ENCODE measurements at regions not wholly inside any gene's neighbourhood (a gene's known extent, or its start where the extent isn't known, plus 50 kb on each side); places are given as distances from the start of the nearest gene placed in this dataset.

DNA sequence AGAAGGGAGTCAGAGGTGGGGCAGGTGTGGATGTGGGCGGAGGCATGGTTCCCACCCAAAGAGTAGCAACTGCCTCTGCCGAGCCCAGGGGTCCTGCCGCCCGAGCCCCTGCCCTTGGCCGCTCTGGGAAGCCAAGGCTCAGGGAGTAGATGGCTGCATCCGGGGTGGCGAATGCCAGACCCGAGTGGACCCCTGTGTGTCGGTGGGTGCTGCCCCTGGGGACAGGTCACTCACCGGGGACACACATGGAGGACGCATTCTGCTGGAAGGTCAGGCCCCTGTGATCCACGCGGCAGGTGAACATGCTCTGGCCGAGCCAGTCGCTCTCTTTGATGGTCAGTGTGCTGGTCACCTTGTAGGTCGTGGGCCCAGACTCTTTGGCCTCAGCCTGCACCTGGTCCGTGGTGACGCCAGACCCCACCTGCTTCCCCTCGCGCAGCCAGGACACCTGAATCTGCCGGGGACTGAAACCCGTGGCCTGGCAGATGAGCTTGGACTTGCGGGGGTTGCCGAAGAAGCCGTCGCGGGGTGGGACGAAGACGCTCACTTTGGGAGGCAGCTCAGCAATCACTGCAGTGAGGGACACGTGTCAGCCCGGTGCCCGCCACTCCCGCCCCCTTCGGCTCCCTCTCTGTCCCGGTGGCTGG is 329.0 kb downstream of the TMEM121 start:
- 72% methylated on average over 20 of the region's 35 CpGs for WGBS (ENCODE audit: missing lambda C conversion rate)

GRCh38 chr14:105855893-105856675 is 329.7 kb downstream of the TMEM121 start:
- ChIA-PET POLR2A (no interaction called here), CTCF (no interaction called here)
- Histone ChIP-seq H3K9me3 (no peaks in the 10 kb centered on the region; the same call in 2 of the 3 replicates), H3K27ac (no peak overlapping the region), H3K4me1 (no peaks in the 10 kb centered on the region), H3K4me2 (no peak overlapping the region), H3K4me3 (no peak overlapping the region)
- DNase-seq (ENCODE audit: low read depth in 1 of 2, low spot score in 1 of 2) (no peak), ATAC-seq (no peak), FAIRE-seq (no peak)
- 48% methylated on average over 25 of the region's 28 CpGs for WGBS (ENCODE audit: missing lambda C conversion rate)
- TF ChIP-seq KDM1A (IDR thresholded peaks at IDR 0.05; ENCODE audit: low read depth) (no peak), SREBF2 (IDR thresholded peaks at IDR 0.05) (no peak), RAD21 (conservative IDR thresholded peaks at IDR 0.05 in 1 of 2, IDR thresholded peaks at IDR 0.05 in 1 of 2) (no peak), HOXB13 (CRISPR knock-in tag; IDR thresholded peaks at IDR 0.05; ENCODE audit: low read depth) (no peak), HMGXB4 (CRISPR knock-in tag; IDR thresholded peaks at IDR 0.05; ENCODE audit: borderline replicate concordance) (no peak), CEBPB (IDR thresholded peaks at IDR 0.05) (no peak), MAZ (IDR thresholded peaks at IDR 0.05; ENCODE audit: borderline replicate concordance, low read depth, low read length) (no peak), CBX2 (IDR thresholded peaks at IDR 0.05; ENCODE audit: borderline replicate concordance, low read depth) (no peak), RARB (CRISPR knock-in tag; IDR thresholded peaks at IDR 0.05) (no peak)
- TF ChIP-seq, protein P1, sequence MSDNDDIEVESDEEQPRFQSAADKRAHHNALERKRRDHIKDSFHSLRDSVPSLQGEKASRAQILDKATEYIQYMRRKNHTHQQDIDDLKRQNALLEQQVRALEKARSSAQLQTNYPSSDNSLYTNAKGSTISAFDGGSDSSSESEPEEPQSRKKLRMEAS (IDR thresholded peaks at IDR 0.05), result no peak

More for the DNA sequence above, 329.0 kb downstream of the TMEM121 start:
- H3K4me1 ChIP-seq, result no peaks in the 10 kb centered on the region
- ATAC-seq (no peak), FAIRE-seq (no peak), DNase-seq (ENCODE audit: low read depth in 1 of 2, low spot score in 1 of 2) (no peak)
- no peaks in the 10 kb centered on the region; the same call in 2 of the 3 replicates for H3K9me3 ChIP-seq
- H3K4me2 ChIP-seq, result no peak overlapping the region
- TF ChIP-seq MAZ (IDR thresholded peaks at IDR 0.05; ENCODE audit: borderline replicate concordance, low read depth, low read length) (no peak), HOXA7 (CRISPR knock-in tag; IDR thresholded peaks at IDR 0.05) (no peak), FOSL2 (IDR thresholded peaks at IDR 0.05) (no peak), FOSL2 (CRISPR knock-in tag; IDR thresholded peaks at IDR 0.05) (no peak), CHD4 (IDR thresholded peaks at IDR 0.05; ENCODE audit: borderline replicate concordance) (no peak), RAD21 (conservative IDR thresholded peaks at IDR 0.05 in 1 of 2, IDR thresholded peaks at IDR 0.05 in 1 of 2) (no peak), ZNF302 (CRISPR knock-in tag; IDR thresholded peaks at IDR 0.05) (no peak), REST (IDR thresholded peaks at IDR 0.05) (no peak), PBX3 (IDR thresholded peaks at IDR 0.05) (no peak), CBX8 (IDR thresholded peaks at IDR 0.05) (no peak), BHLHE40 (IDR thresholded peaks at IDR 0.05; ENCODE audit: low read depth, low read length) (no peak)
- TF ChIP-seq, protein P2, sequence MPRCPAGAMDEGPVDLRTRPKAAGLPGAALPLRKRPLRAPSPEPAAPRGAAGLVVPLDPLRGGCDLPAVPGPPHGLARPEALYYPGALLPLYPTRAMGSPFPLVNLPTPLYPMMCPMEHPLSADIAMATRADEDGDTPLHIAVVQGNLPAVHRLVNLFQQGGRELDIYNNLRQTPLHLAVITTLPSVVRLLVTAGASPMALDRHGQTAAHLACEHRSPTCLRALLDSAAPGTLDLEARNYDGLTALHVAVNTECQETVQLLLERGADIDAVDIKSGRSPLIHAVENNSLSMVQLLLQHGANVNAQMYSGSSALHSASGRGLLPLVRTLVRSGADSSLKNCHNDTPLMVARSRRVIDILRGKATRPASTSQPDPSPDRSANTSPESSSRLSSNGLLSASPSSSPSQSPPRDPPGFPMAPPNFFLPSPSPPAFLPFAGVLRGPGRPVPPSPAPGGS (IDR thresholded peaks at IDR 0.05), result no peak
- TF ChIP-seq, protein P3, sequence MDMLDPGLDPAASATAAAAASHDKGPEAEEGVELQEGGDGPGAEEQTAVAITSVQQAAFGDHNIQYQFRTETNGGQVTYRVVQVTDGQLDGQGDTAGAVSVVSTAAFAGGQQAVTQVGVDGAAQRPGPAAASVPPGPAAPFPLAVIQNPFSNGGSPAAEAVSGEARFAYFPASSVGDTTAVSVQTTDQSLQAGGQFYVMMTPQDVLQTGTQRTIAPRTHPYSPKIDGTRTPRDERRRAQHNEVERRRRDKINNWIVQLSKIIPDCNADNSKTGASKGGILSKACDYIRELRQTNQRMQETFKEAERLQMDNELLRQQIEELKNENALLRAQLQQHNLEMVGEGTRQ (IDR thresholded peaks at IDR 0.05), result no peak
- TF ChIP-seq, protein P4, sequence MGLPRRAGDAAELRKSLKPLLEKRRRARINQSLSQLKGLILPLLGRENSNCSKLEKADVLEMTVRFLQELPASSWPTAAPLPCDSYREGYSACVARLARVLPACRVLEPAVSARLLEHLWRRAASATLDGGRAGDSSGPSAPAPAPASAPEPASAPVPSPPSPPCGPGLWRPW (IDR thresholded peaks at IDR 0.05), result no peak
- H3K4me3 ChIP-seq, result no peak overlapping the region
- ChIA-PET CTCF (no interaction called here), POLR2A (no interaction called here)
- H3K27ac ChIP-seq, result no peak overlapping the region
